Lower leg skin (tissue), 3 donors: ENCODE measurements at regions not wholly inside any gene's neighbourhood (a gene's known extent, or its start where the extent isn't known, plus 50 kb on each side); places are given as distances from the start of the nearest gene placed in this dataset.

Source experiments
- POLR2A ChIP-seq, 2 donors: fragments of 450-650 bp; IDR thresholded peaks; one replicate each; pipeline ENCODE4 v1.6.1; 2016 to 2017; ENCODE audit warnings: antibody characterized with exemption in 2 of 2, mild to moderate bottlenecking in 1 of 2, moderate library complexity in 1 of 2
- TF ChIP-seq, protein P1 (sequence below), 3 donors: fragments of 450-650 bp; IDR thresholded peaks; one replicate each; pipeline ENCODE4 v1.5.1; 2016; ENCODE audit warnings: antibody characterized with exemption in 3 of 3, mild to moderate bottlenecking in 3 of 3, moderate library complexity in 2 of 3

DNA sequence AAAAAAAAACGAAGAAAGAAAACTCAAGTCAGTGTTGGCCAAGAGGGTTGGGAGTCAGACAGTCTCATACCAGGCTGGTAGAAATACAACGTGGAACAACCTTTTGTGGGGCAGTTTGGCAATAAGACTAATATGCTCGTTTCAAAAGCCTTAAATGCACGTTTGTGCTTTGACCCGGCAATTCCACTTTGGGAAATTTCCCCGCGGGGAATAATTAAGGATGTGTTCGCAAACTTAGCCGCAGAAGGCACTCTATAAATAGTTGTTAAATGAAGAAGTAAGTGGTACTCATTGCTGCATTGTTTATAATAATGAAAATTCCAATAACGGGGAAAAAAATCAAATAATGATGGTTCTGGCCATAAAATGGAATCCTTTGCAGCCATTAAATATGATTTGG, 664.8 kb upstream of the EEF2KMT start:
- TF ChIP-seq, protein P1, sequence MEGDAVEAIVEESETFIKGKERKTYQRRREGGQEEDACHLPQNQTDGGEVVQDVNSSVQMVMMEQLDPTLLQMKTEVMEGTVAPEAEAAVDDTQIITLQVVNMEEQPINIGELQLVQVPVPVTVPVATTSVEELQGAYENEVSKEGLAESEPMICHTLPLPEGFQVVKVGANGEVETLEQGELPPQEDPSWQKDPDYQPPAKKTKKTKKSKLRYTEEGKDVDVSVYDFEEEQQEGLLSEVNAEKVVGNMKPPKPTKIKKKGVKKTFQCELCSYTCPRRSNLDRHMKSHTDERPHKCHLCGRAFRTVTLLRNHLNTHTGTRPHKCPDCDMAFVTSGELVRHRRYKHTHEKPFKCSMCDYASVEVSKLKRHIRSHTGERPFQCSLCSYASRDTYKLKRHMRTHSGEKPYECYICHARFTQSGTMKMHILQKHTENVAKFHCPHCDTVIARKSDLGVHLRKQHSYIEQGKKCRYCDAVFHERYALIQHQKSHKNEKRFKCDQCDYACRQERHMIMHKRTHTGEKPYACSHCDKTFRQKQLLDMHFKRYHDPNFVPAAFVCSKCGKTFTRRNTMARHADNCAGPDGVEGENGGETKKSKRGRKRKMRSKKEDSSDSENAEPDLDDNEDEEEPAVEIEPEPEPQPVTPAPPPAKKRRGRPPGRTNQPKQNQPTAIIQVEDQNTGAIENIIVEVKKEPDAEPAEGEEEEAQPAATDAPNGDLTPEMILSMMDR (IDR thresholded peaks at IDR 0.05): no peak
- TF ChIP-seq POLR2A (IDR thresholded peaks at IDR 0.05): no peak
